ENCODE measurements at regions not wholly inside any gene's neighbourhood (a gene's known extent, or its start where the extent isn't known, plus 50 kb on each side); places are given as distances from the start of the nearest gene placed in this dataset.

GRCh38 chr18:53819174-53819573 is 405.3 kb downstream of the MBD2 start:
- TF ChIP-seq POLR2A (IDR thresholded peaks at IDR 0.05) = no peak
- TF ChIP-seq CTCF (IDR thresholded peaks at IDR 0.05) = no peak
